Upper lobe of right lung (tissue), 1 donor: ENCODE measurements at regions not wholly inside any gene's neighbourhood (a gene's known extent, or its start where the extent isn't known, plus 50 kb on each side); places are given as distances from the start of the nearest gene placed in this dataset.
"Not testable (repeated sequence)": the region's sequence is repeated elsewhere in the genome, so short reads cannot be mapped to it uniquely, and the experiment has no call there.

Experiments
- ATAC-seq: fragments of 200-7000 bp; cut with Tn5 transposase; one replicate; pipeline ENCODE4 v1.9.1; 2020; ENCODE audit warnings: mild to moderate bottlenecking, moderate library complexity
- DNase-seq: peaks from one replicate; pipeline ENCODE4 v3.0.0-alpha.2; 2020
- H3K27ac ChIP-seq: fragments of 200-600 bp; one replicate; pipeline ENCODE4 v1.8.0; 2022
- H3K27me3 ChIP-seq: fragments of 200-600 bp; one replicate; pipeline ENCODE4 v1.8.0; 2022; ENCODE audit warnings: mild to moderate bottlenecking
- H3K36me3 ChIP-seq: fragments of 200-600 bp; one replicate; pipeline ENCODE4 v1.8.0; 2022
- H3K4me1 ChIP-seq: fragments of 200-600 bp; one replicate; pipeline ENCODE4 v1.8.0; 2022
- H3K4me3 ChIP-seq: fragments of 200-600 bp; one replicate; pipeline ENCODE4 v1.8.0; 2022; ENCODE audit warnings: mild to moderate bottlenecking
- H3K9me3 ChIP-seq: fragments of 200-600 bp; one replicate; pipeline ENCODE4 v1.8.0; 2022
- CTCF ChIP-seq: fragments of 200-600 bp; IDR thresholded peaks from one replicate; pipeline ENCODE4 v1.8.0; 2022; ENCODE audit warnings: antibody characterized with exemption
- intact Hi-C: fragments of 100-400 bp; cut with DNase I; formaldehyde crosslinking; loops from one replicate; pipeline ENCODE4 v1.11.0; 2022
- donor health status: DM: no; HTN: yes; CAD: no; lungs with severe emphysema.

DNA sequence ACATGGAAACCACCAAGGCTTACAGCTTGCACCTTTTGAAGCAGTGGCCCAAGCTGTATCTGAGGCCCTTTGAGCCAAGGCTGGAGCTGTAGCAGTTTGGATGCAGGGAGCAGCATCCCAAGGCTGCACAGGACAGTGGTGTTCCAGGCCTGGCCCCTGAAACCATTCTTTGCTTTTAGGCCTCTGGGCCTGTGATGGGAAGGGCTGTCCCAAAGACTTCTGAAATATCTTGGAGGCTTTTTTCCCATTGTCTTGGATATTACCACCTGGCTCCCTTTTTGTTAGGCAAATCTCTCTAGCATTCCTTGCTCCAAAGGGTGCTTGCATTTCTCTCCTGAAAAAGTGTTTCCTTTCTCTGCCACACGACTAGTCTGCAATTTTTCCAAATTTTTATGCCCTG lies 302.8 kb upstream of the MDFIC2 start:
- Histone ChIP-seq H3K4me1 (no peaks in the 10 kb centered on the region), H3K9me3 (no peaks in the 10 kb centered on the region), H3K27ac (no peak overlapping the region), H3K27me3 (no peaks in the 10 kb centered on the region), H3K36me3 (no peaks in the 10 kb centered on the region), H3K4me3 (no peak overlapping the region)
- DNase-seq (no peak), ATAC-seq (no peak)
- intact Hi-C loops: no loop called here
- no peak for TF ChIP-seq CTCF

- intact Hi-C loops: no loop called here
- Histone ChIP-seq H3K27me3 (no peaks in the 10 kb centered on the region), H3K36me3 (no peaks in the 10 kb centered on the region), H3K4me1 (no peaks in the 10 kb centered on the region), H3K4me3 (no peak overlapping the region), H3K9me3 (no peaks in the 10 kb centered on the region), H3K27ac (no peak overlapping the region)
- DNase-seq: no peak
- no peak for ATAC-seq
- no peak for TF ChIP-seq CTCF
These were observed 301.7 kb upstream of the MDFIC2 start for GRCh38 chr3:70614111-70614510.

DNA sequence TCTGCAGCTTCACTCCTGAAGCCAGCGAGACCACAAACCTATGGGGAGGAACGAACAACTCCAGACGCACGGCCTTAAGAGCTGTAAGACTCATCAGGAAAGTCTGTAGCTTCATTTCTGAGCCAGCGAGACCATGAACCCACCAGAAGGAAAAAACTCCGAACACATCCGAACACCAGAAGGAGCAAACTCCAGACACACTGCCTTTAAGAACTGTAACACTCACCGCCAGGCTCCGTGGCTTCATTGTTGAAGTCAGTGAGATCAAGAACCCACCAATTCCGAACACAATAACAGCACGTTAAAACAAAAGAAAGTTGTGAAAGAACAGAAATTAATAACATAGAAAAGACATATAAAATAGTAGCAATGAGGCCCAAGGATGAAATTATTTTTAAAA lies 300.5 kb upstream of the MDFIC2 start:
- TF ChIP-seq CTCF: no peak
- no peak for DNase-seq
- no peak overlapping the region for H3K27ac ChIP-seq
- intact Hi-C loops: no loop called here
- no peaks in the 10 kb centered on the region for H3K4me1 ChIP-seq
- no peaks in the 10 kb centered on the region for H3K9me3 ChIP-seq
- no peak for ATAC-seq
- no peaks in the 10 kb centered on the region for H3K36me3 ChIP-seq
- H3K4me3 ChIP-seq: no peak overlapping the region
- no peaks in the 10 kb centered on the region for H3K27me3 ChIP-seq

- H3K4me1 ChIP-seq, ATAC-seq, intact Hi-C loops: not testable (repeated sequence)
These were observed 299.3 kb upstream of the MDFIC2 start for GRCh38 chr3:70611667-70612277.

GRCh38 chr3:70608434-70608833 lies 296.0 kb upstream of the MDFIC2 start:
- no peaks in the 10 kb centered on the region for H3K4me1 ChIP-seq
- no peaks in the 10 kb centered on the region for H3K36me3 ChIP-seq
- intact Hi-C loops: no loop called here
- no peak for TF ChIP-seq CTCF
- DNase-seq (no peak), ATAC-seq (no peak)
- no peaks in the 10 kb centered on the region for H3K27me3 ChIP-seq
- H3K27ac ChIP-seq: no peak overlapping the region
- H3K4me3 ChIP-seq: no peak overlapping the region
- H3K9me3 ChIP-seq: no peaks in the 10 kb centered on the region

More at GRCh38 chr3:70611667-70612277, 299.3 kb upstream of the MDFIC2 start:
- not testable (repeated sequence) for H3K27me3 ChIP-seq, H3K27ac ChIP-seq, H3K4me3 ChIP-seq, DNase-seq, H3K36me3 ChIP-seq, H3K9me3 ChIP-seq

DNA sequence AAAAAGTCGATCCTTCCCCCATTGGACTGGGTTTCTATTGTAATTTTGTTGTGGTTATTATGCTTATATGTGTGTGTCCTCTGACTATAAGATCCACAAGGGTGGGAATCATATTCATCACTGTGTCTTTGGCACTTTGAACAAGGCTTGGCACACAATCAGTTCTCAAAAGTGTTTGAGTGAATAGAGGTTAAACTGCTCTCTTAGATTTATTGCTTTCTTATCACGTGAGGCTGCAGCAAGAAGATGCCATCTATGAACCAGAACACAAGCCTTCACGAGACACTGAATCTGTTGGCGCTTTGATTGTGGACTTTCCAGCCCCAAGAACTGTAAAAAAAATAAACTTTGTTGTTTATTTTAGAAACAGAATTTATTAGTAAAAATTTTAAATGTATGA lies 295.0 kb upstream of the MDFIC2 start:
- Histone ChIP-seq H3K27ac (no peak overlapping the region), H3K36me3 (no peaks in the 10 kb centered on the region), H3K4me1 (no peaks in the 10 kb centered on the region), H3K4me3 (no peak overlapping the region), H3K27me3 (no peaks in the 10 kb centered on the region), H3K9me3 (no peaks in the 10 kb centered on the region)
- no peak for TF ChIP-seq CTCF
- intact Hi-C loops: no loop called here
- DNase-seq: no peak
- no peak for ATAC-seq
